ENCODE measurements at regions not wholly inside any gene's neighbourhood (a gene's known extent, or its start where the extent isn't known, plus 50 kb on each side); places are given as distances from the start of the nearest gene placed in this dataset.

- H3K4me1 ChIP-seq (ENCODE audit: control insufficient read depth, insufficient read depth, low read length), result peaks cover 25% of the 10 kb centered on the region
- no peak overlapping the region for H3K4me3 ChIP-seq (ENCODE audit: low read depth, low read length)
- no peaks in the 10 kb centered on the region for H3K27me3 ChIP-seq (ENCODE audit: control insufficient read depth, insufficient read depth, low read length)
- H3K9ac ChIP-seq (ENCODE audit: low read depth, low read length), result no peak overlapping the region
- H3K27ac ChIP-seq (ENCODE audit: low read depth, low read length), result no peak overlapping the region
- no peaks in the 10 kb centered on the region for H3K36me3 ChIP-seq (ENCODE audit: control insufficient read depth, insufficient read depth, low read length)
- H3K9me3 ChIP-seq (ENCODE audit: control insufficient read depth, insufficient read depth, low read length), result no peaks in the 10 kb centered on the region
Measured at GRCh38 chr9:118991366-118992285, 377.6 kb downstream of the BRINP1 start.

- Histone ChIP-seq H3K27ac (ENCODE audit: low read depth, low read length) (no peak overlapping the region), H3K36me3 (ENCODE audit: control insufficient read depth, insufficient read depth, low read length) (no peaks in the 10 kb centered on the region), H3K4me1 (ENCODE audit: control insufficient read depth, insufficient read depth, low read length) (peaks cover 25% of the 10 kb centered on the region), H3K27me3 (ENCODE audit: control insufficient read depth, insufficient read depth, low read length) (no peaks in the 10 kb centered on the region), H3K4me3 (ENCODE audit: low read depth, low read length) (no peak overlapping the region), H3K9ac (ENCODE audit: low read depth, low read length) (no peak overlapping the region), H3K9me3 (ENCODE audit: control insufficient read depth, insufficient read depth, low read length) (no peaks in the 10 kb centered on the region)
Measured at GRCh38 chr9:118992813-118993794, 376.1 kb downstream of the BRINP1 start.

- H3K4me1 ChIP-seq (ENCODE audit: control insufficient read depth, insufficient read depth, low read length), result peaks cover 25% of the 10 kb centered on the region
- no peak overlapping the region for H3K27ac ChIP-seq (ENCODE audit: low read depth, low read length)
- H3K9me3 ChIP-seq (ENCODE audit: control insufficient read depth, insufficient read depth, low read length), result no peaks in the 10 kb centered on the region
- no peaks in the 10 kb centered on the region for H3K27me3 ChIP-seq (ENCODE audit: control insufficient read depth, insufficient read depth, low read length)
- H3K36me3 ChIP-seq (ENCODE audit: control insufficient read depth, insufficient read depth, low read length), result no peaks in the 10 kb centered on the region
- no peak overlapping the region for H3K9ac ChIP-seq (ENCODE audit: low read depth, low read length)
- H3K4me3 ChIP-seq (ENCODE audit: low read depth, low read length), result no peak overlapping the region
Measured at GRCh38 chr9:118993965-118994364, 375.3 kb downstream of the BRINP1 start.

- Histone ChIP-seq H3K4me3 (ENCODE audit: low read depth, low read length) (no peak overlapping the region), H3K27ac (ENCODE audit: low read depth, low read length) (no peak overlapping the region), H3K4me1 (ENCODE audit: control insufficient read depth, insufficient read depth, low read length) (peaks cover 3% of the 10 kb centered on the region; the same call in 1 of the 2 replicates), H3K27me3 (ENCODE audit: control insufficient read depth, insufficient read depth, low read length) (no peaks in the 10 kb centered on the region), H3K36me3 (ENCODE audit: control insufficient read depth, insufficient read depth, low read length) (no peaks in the 10 kb centered on the region), H3K9ac (ENCODE audit: low read depth, low read length) (no peak overlapping the region), H3K9me3 (ENCODE audit: control insufficient read depth, insufficient read depth, low read length) (no peaks in the 10 kb centered on the region)
Measured at GRCh38 chr9:119002491-119002890, 366.7 kb downstream of the BRINP1 start.

- H3K27me3 ChIP-seq (ENCODE audit: control insufficient read depth, insufficient read depth, low read length), result no peaks in the 10 kb centered on the region
Measured at GRCh38 chr9:119003201-119003611, 366.0 kb downstream of the BRINP1 start.

GRCh38 chr9:119003882-119004617 is 365.2 kb downstream of the BRINP1 start:
- no peaks in the 10 kb centered on the region for H3K9me3 ChIP-seq (ENCODE audit: control insufficient read depth, insufficient read depth, low read length)
- no peaks in the 10 kb centered on the region for H3K36me3 ChIP-seq (ENCODE audit: control insufficient read depth, insufficient read depth, low read length)
- H3K27me3 ChIP-seq (ENCODE audit: control insufficient read depth, insufficient read depth, low read length), result no peaks in the 10 kb centered on the region
- H3K9ac ChIP-seq (ENCODE audit: low read depth, low read length), result no peak overlapping the region
- peaks cover 3% of the 10 kb centered on the region; the same call in 1 of the 2 replicates for H3K4me1 ChIP-seq (ENCODE audit: control insufficient read depth, insufficient read depth, low read length)
- no peak overlapping the region for H3K27ac ChIP-seq (ENCODE audit: low read depth, low read length)
- no peak overlapping the region for H3K4me3 ChIP-seq (ENCODE audit: low read depth, low read length)

More at GRCh38 chr9:119003201-119003611, 366.0 kb downstream of the BRINP1 start:
- H3K27ac ChIP-seq (ENCODE audit: low read depth, low read length), result no peak overlapping the region
- peaks cover 3% of the 10 kb centered on the region; the same call in 1 of the 2 replicates for H3K4me1 ChIP-seq (ENCODE audit: control insufficient read depth, insufficient read depth, low read length)
- no peak overlapping the region for H3K9ac ChIP-seq (ENCODE audit: low read depth, low read length)
- H3K9me3 ChIP-seq (ENCODE audit: control insufficient read depth, insufficient read depth, low read length), result no peaks in the 10 kb centered on the region
- no peak overlapping the region for H3K4me3 ChIP-seq (ENCODE audit: low read depth, low read length)
- no peaks in the 10 kb centered on the region for H3K36me3 ChIP-seq (ENCODE audit: control insufficient read depth, insufficient read depth, low read length)

- H3K4me3 ChIP-seq (ENCODE audit: low read depth, low read length), result no peak overlapping the region
- no peaks in the 10 kb centered on the region for H3K27me3 ChIP-seq (ENCODE audit: control insufficient read depth, insufficient read depth, low read length)
- no peak overlapping the region for H3K9ac ChIP-seq (ENCODE audit: low read depth, low read length)
- peaks cover 3% of the 10 kb centered on the region; the same call in 1 of the 2 replicates for H3K4me1 ChIP-seq (ENCODE audit: control insufficient read depth, insufficient read depth, low read length)
- no peaks in the 10 kb centered on the region for H3K9me3 ChIP-seq (ENCODE audit: control insufficient read depth, insufficient read depth, low read length)
- no peak overlapping the region for H3K27ac ChIP-seq (ENCODE audit: low read depth, low read length)
- no peaks in the 10 kb centered on the region for H3K36me3 ChIP-seq (ENCODE audit: control insufficient read depth, insufficient read depth, low read length)
Measured at GRCh38 chr9:119004618-119004990, 364.6 kb downstream of the BRINP1 start.

- Histone ChIP-seq H3K9ac (ENCODE audit: low read depth, low read length) (no peak overlapping the region), H3K27me3 (ENCODE audit: control insufficient read depth, insufficient read depth, low read length) (no peaks in the 10 kb centered on the region), H3K4me1 (ENCODE audit: control insufficient read depth, insufficient read depth, low read length) (peaks cover 3% of the 10 kb centered on the region; the same call in 1 of the 2 replicates), H3K36me3 (ENCODE audit: control insufficient read depth, insufficient read depth, low read length) (no peaks in the 10 kb centered on the region), H3K9me3 (ENCODE audit: control insufficient read depth, insufficient read depth, low read length) (no peaks in the 10 kb centered on the region), H3K27ac (ENCODE audit: low read depth, low read length) (no peak overlapping the region), H3K4me3 (ENCODE audit: low read depth, low read length) (no peak overlapping the region)
Measured at GRCh38 chr9:119005162-119005561, 364.1 kb downstream of the BRINP1 start.

GRCh38 chr9:119009249-119009648 is 360.0 kb downstream of the BRINP1 start:
- Histone ChIP-seq H3K27me3 (ENCODE audit: control insufficient read depth, insufficient read depth, low read length) (no peaks in the 10 kb centered on the region), H3K9ac (ENCODE audit: low read depth, low read length) (no peak overlapping the region)

GRCh38 chr9:119020284-119020683 is 349.0 kb downstream of the BRINP1 start:
- H3K27ac ChIP-seq (ENCODE audit: low read depth, low read length), result no peak overlapping the region
- H3K4me1 ChIP-seq (ENCODE audit: control insufficient read depth, insufficient read depth, low read length), result no peaks in the 10 kb centered on the region
- no peaks in the 10 kb centered on the region for H3K36me3 ChIP-seq (ENCODE audit: control insufficient read depth, insufficient read depth, low read length)
- H3K9ac ChIP-seq (ENCODE audit: low read depth, low read length), result no peak overlapping the region
- H3K4me3 ChIP-seq (ENCODE audit: low read depth, low read length), result no peak overlapping the region
- H3K27me3 ChIP-seq (ENCODE audit: control insufficient read depth, insufficient read depth, low read length), result no peaks in the 10 kb centered on the region
- H3K9me3 ChIP-seq (ENCODE audit: control insufficient read depth, insufficient read depth, low read length), result no peaks in the 10 kb centered on the region

More at GRCh38 chr9:119009249-119009648, 360.0 kb downstream of the BRINP1 start:
- Histone ChIP-seq H3K9me3 (ENCODE audit: control insufficient read depth, insufficient read depth, low read length) (no peaks in the 10 kb centered on the region), H3K27ac (ENCODE audit: low read depth, low read length) (no peak overlapping the region), H3K4me3 (ENCODE audit: low read depth, low read length) (no peak overlapping the region), H3K4me1 (ENCODE audit: control insufficient read depth, insufficient read depth, low read length) (no peaks in the 10 kb centered on the region; the same call in 1 of the 2 replicates), H3K36me3 (ENCODE audit: control insufficient read depth, insufficient read depth, low read length) (no peaks in the 10 kb centered on the region)
